Right atrium auricular region (tissue), 2 donors: ENCODE measurements at regions not wholly inside any gene's neighbourhood (a gene's known extent, or its start where the extent isn't known, plus 50 kb on each side); places are given as distances from the start of the nearest gene placed in this dataset.

Experiments used
- DNase-seq: peaks from one replicate; pipeline ENCODE4 v3.0.0-alpha.2; 2019; ENCODE audit warnings: low spot score
- H3K27ac ChIP-seq, 2 donors: fragments of 200-600 bp; sonication (generic); 1 replicate in 1 of 2; 2 replicates in 1 of 2; pipeline ENCODE4 v1.5.1; 2016 to 2019
- H3K27me3 ChIP-seq, 2 donors: fragments of 200-600 bp; sonication (generic); one replicate each; pipeline versions ENCODE4 v1.5.1 to v1.6.0; 2017 to 2019
- H3K36me3 ChIP-seq: fragments of 200-600 bp; sonication (generic); one replicate; pipeline ENCODE4 v1.5.1; 2016
- H3K4me1 ChIP-seq, 2 donors: fragments of 200-600 bp; sonication (generic); one replicate each; pipeline versions ENCODE4 v1.5.1 to v1.6.0; 2017 to 2019
- H3K4me3 ChIP-seq, 2 donors: fragments of 200-600 bp; sonication (generic); 1 replicate in 1 of 2; 2 replicates in 1 of 2; pipeline ENCODE4 v1.5.1; 2017 to 2019; ENCODE audit warnings: mild to moderate bottlenecking in 1 of 2, moderate library complexity in 1 of 2
- H3K9me3 ChIP-seq, 2 donors: fragments of 200-600 bp; sonication (generic); one replicate each; pipeline ENCODE4 v1.5.1; 2019
- CTCF ChIP-seq, 2 donors: fragments of 200-600 bp; sonication (generic); IDR thresholded peaks; one replicate each; pipeline ENCODE4 v1.5.1; 2019; ENCODE audit warnings: antibody characterized with exemption in 2 of 2

- TF ChIP-seq CTCF (IDR thresholded peaks at IDR 0.05): no peak
- peaks cover 0 to 15% of the 10 kb centered on the region in 2 donors for H3K4me1 ChIP-seq
- DNase-seq: peak; percentile 90
- H3K9me3 ChIP-seq: no peaks in the 10 kb centered on the region
- peak overlapping the region in 1 of 2 donors; percentile 61 for H3K27ac ChIP-seq
- H3K4me3 ChIP-seq: no peak overlapping the region
- no peaks in the 10 kb centered on the region for H3K27me3 ChIP-seq
- no peaks in the 10 kb centered on the region for H3K36me3 ChIP-seq
These were observed 166.1 kb upstream of the E2F7 start for GRCh38 chr12:77231501-77231918.

GRCh38 chr12:77229640-77230442, 164.5 kb upstream of the E2F7 start:
- Histone ChIP-seq H3K4me1 (peaks cover 0 to 15% of the 10 kb centered on the region in 2 donors), H3K4me3 (no peak overlapping the region)

GRCh38 chr12:77228376-77228775, 163.0 kb upstream of the E2F7 start:
- DNase-seq: no peak
- H3K4me1 ChIP-seq: peaks cover 0 to 15% of the 10 kb centered on the region in 2 donors
- no peaks in the 10 kb centered on the region for H3K27me3 ChIP-seq
- no peaks in the 10 kb centered on the region for H3K36me3 ChIP-seq
- H3K27ac ChIP-seq: no peak overlapping the region
- H3K9me3 ChIP-seq: no peaks in the 10 kb centered on the region
- no peak overlapping the region for H3K4me3 ChIP-seq
- TF ChIP-seq CTCF (IDR thresholded peaks at IDR 0.05): no peak

More at GRCh38 chr12:77229640-77230442, 164.5 kb upstream of the E2F7 start:
- DNase-seq: no peak
- Histone ChIP-seq H3K27me3 (no peaks in the 10 kb centered on the region), H3K36me3 (no peaks in the 10 kb centered on the region), H3K27ac (no peak overlapping the region), H3K9me3 (no peaks in the 10 kb centered on the region)
- TF ChIP-seq CTCF (IDR thresholded peaks at IDR 0.05): no peak

- TF ChIP-seq CTCF (IDR thresholded peaks at IDR 0.05): no peak
- Histone ChIP-seq H3K27ac (no peak overlapping the region), H3K27me3 (no peaks in the 10 kb centered on the region), H3K4me1 (peaks cover 0 to 5% of the 10 kb centered on the region in 2 donors), H3K9me3 (no peaks in the 10 kb centered on the region), H3K36me3 (no peaks in the 10 kb centered on the region), H3K4me3 (no peak overlapping the region)
- no peak for DNase-seq
These were observed 161.0 kb upstream of the E2F7 start for GRCh38 chr12:77226368-77226767.

- no peak for TF ChIP-seq CTCF (IDR thresholded peaks at IDR 0.05)
- Histone ChIP-seq H3K36me3 (no peaks in the 10 kb centered on the region), H3K9me3 (no peaks in the 10 kb centered on the region), H3K27me3 (no peaks in the 10 kb centered on the region), H3K4me1 (no peaks in the 10 kb centered on the region), H3K4me3 (no peak overlapping the region), H3K27ac (no peak overlapping the region)
- no peak for DNase-seq
These were observed 160.0 kb upstream of the E2F7 start for GRCh38 chr12:77225373-77225772.

- no peaks in the 10 kb centered on the region for H3K4me1 ChIP-seq
- no peak for DNase-seq
- no peak overlapping the region for H3K4me3 ChIP-seq
- no peaks in the 10 kb centered on the region for H3K9me3 ChIP-seq
- no peaks in the 10 kb centered on the region for H3K36me3 ChIP-seq
- no peak overlapping the region for H3K27ac ChIP-seq
- TF ChIP-seq CTCF (IDR thresholded peaks at IDR 0.05): no peak
- H3K27me3 ChIP-seq: no peaks in the 10 kb centered on the region
These were observed 159.0 kb upstream of the E2F7 start for GRCh38 chr12:77224346-77224745.
